Smooth muscle cell (in vitro differentiated cells): ENCODE measurements at regions not wholly inside any gene's neighbourhood (a gene's known extent, or its start where the extent isn't known, plus 50 kb on each side); places are given as distances from the start of the nearest gene placed in this dataset.

Experiments
- DNase-seq: peaks from one replicate; lab custom pipeline; 2025; ENCODE audit not compliant: unreplicated experiment; lab: John Stamatoyannopoulos, UW
- H2AFZ ChIP-seq: fragments of 200-600 bp; sonication (generic); 2 replicates; pipeline ENCODE4 v1.6.0; 2016; ENCODE audit warnings: antibody characterized with exemption, low read depth, mild to moderate bottlenecking
- H3F3A ChIP-seq: fragments of 200-600 bp; sonication (generic); 2 replicates; pipeline ENCODE4 v1.6.0; 2017; ENCODE audit warnings: antibody characterized with exemption, low read depth
- H3K27ac ChIP-seq: fragments of 200-600 bp; sonication (generic); 2 replicates; pipeline ENCODE4 v1.5.1; 2016; ENCODE audit warnings: low read depth, mild to moderate bottlenecking
- H3K27me3 ChIP-seq: fragments of 200-600 bp; sonication (generic); 2 replicates; pipeline ENCODE4 v1.6.1; 2016; ENCODE audit warnings: low read depth, mild to moderate bottlenecking
- H3K36me3 ChIP-seq: fragments of 200-600 bp; sonication (generic); 2 replicates; pipeline ENCODE4 v1.5.1; 2016; ENCODE audit warnings: low read depth
- H3K4me1 ChIP-seq: fragments of 200-600 bp; sonication (generic); 2 replicates; pipeline ENCODE4 v1.5.1; 2016; ENCODE audit warnings: low read depth
- H3K4me2 ChIP-seq: fragments of 200-600 bp; sonication (generic); 2 replicates; pipeline ENCODE4 v1.6.0; 2016; ENCODE audit warnings: mild to moderate bottlenecking
- H3K4me3 ChIP-seq: fragments of 200-600 bp; sonication (generic); 2 replicates; pipeline ENCODE4 v1.5.1; 2016; ENCODE audit warnings: mild to moderate bottlenecking
- H3K79me2 ChIP-seq: fragments of 200-600 bp; sonication (generic); 2 replicates; pipeline ENCODE4 v1.6.0; 2016; ENCODE audit warnings: low read depth, mild to moderate bottlenecking
- H3K9ac ChIP-seq: fragments of 200-600 bp; sonication (generic); 2 replicates; pipeline ENCODE4 v1.6.0; 2016; ENCODE audit warnings: low read depth
- H3K9me3 ChIP-seq: fragments of 200-600 bp; sonication (generic); replicated peaks from 2 replicates; pipeline ENCODE4 v1.5.1; 2016; ENCODE audit warnings: low read depth
- H4K20me1 ChIP-seq: fragments of 200-600 bp; sonication (generic); 2 replicates; pipeline ENCODE4 v1.6.0; 2016; ENCODE audit warnings: low read depth
- CTCF ChIP-seq: fragments of 200-600 bp; sonication (generic); IDR thresholded peaks from 2 replicates; pipeline ENCODE4 v1.5.1; 2017; ENCODE audit warnings: borderline replicate concordance, mild to moderate bottlenecking, antibody characterized with exemption; ENCODE audit not compliant: insufficient read depth, poor library complexity, severe bottlenecking
- WGBS: methylation state at CpG from one replicate; pipeline ENCODE4 v1.1.7; 2016; ENCODE audit warnings: low lambda C conversion rate; 5-methylcytosine and 5-hydroxymethylcytosine counted together

- Histone ChIP-seq H3K79me2 (no peaks in the 10 kb centered on the region), H3K27me3 (no peaks in the 10 kb centered on the region), H4K20me1 (no peaks in the 10 kb centered on the region), H3K4me3 (no peak overlapping the region), H3K9ac (no peak overlapping the region), H3K4me1 (peaks cover 5% of the 10 kb centered on the region), H3F3A (peaks cover 19% of the 10 kb centered on the region), H3K9me3 (no peaks in the 10 kb centered on the region), H3K36me3 (no peaks in the 10 kb centered on the region), H2AFZ (no peak overlapping the region), H3K4me2 (no peak overlapping the region), H3K27ac (peak overlapping the region; percentile 77)
- no peak for TF ChIP-seq CTCF
- 45% methylated on average over 9 of the region's 9 CpGs for WGBS
- DNase-seq = no peak
Measured at GRCh38 chr14:50007123-50007903, 109.1 kb downstream of the VCPKMT start.

- peaks cover 7% of the 10 kb centered on the region for H3F3A ChIP-seq
- no peaks in the 10 kb centered on the region for H3K36me3 ChIP-seq
- no peak overlapping the region for H3K9ac ChIP-seq
- no peak for TF ChIP-seq CTCF
- no peaks in the 10 kb centered on the region for H3K4me1 ChIP-seq
- H3K79me2 ChIP-seq = no peaks in the 10 kb centered on the region
- H2AFZ ChIP-seq = no peak overlapping the region
- H4K20me1 ChIP-seq = no peaks in the 10 kb centered on the region
- no peak for DNase-seq
- WGBS = 52% methylated on average over 2 of the region's 2 CpGs
- H3K4me2 ChIP-seq = no peak overlapping the region
- H3K4me3 ChIP-seq = no peak overlapping the region
- no peaks in the 10 kb centered on the region for H3K27me3 ChIP-seq
- H3K9me3 ChIP-seq = no peaks in the 10 kb centered on the region
- peak overlapping the region; percentile 77 for H3K27ac ChIP-seq
Measured at GRCh38 chr14:50008562-50008961, 107.8 kb downstream of the VCPKMT start.

- Histone ChIP-seq H3K36me3 (no peaks in the 10 kb centered on the region), H3F3A (peaks cover 3% of the 10 kb centered on the region), H3K9ac (no peak overlapping the region), H3K27me3 (no peaks in the 10 kb centered on the region), H2AFZ (no peak overlapping the region), H3K79me2 (no peaks in the 10 kb centered on the region), H3K4me1 (no peaks in the 10 kb centered on the region), H4K20me1 (no peaks in the 10 kb centered on the region), H3K4me2 (no peak overlapping the region), H3K27ac (peak overlapping the region; percentile 77), H3K9me3 (no peaks in the 10 kb centered on the region), H3K4me3 (no peak overlapping the region)
- no peak for TF ChIP-seq CTCF
- DNase-seq = no peak
- WGBS = 89% methylated on average over 8 of the region's 8 CpGs
Measured at GRCh38 chr14:50008974-50009373, 107.4 kb downstream of the VCPKMT start.

GRCh38 chr14:50010752-50011151, 105.6 kb downstream of the VCPKMT start:
- no peaks in the 10 kb centered on the region for H3K27me3 ChIP-seq
- DNase-seq = no peak
- no peak overlapping the region for H3K27ac ChIP-seq
- WGBS = 53% methylated on average over 7 of the region's 7 CpGs
- H4K20me1 ChIP-seq = no peaks in the 10 kb centered on the region
- no peaks in the 10 kb centered on the region for H3K36me3 ChIP-seq
- no peaks in the 10 kb centered on the region for H3K79me2 ChIP-seq
- no peak overlapping the region for H3K9ac ChIP-seq
- no peak for TF ChIP-seq CTCF
- H3F3A ChIP-seq = no peaks in the 10 kb centered on the region
- H3K9me3 ChIP-seq = no peaks in the 10 kb centered on the region
- no peak overlapping the region for H2AFZ ChIP-seq
- H3K4me2 ChIP-seq = no peak overlapping the region
- H3K4me1 ChIP-seq = no peaks in the 10 kb centered on the region
- H3K4me3 ChIP-seq = no peak overlapping the region
